ENCODE measurements at regions not wholly inside any gene's neighbourhood (a gene's known extent, or its start where the extent isn't known, plus 50 kb on each side); places are given as distances from the start of the nearest gene placed in this dataset.
"Not testable (repeated sequence)": the region's sequence is repeated elsewhere in the genome, so short reads cannot be mapped to it uniquely, and the experiment has no call there.

DNA sequence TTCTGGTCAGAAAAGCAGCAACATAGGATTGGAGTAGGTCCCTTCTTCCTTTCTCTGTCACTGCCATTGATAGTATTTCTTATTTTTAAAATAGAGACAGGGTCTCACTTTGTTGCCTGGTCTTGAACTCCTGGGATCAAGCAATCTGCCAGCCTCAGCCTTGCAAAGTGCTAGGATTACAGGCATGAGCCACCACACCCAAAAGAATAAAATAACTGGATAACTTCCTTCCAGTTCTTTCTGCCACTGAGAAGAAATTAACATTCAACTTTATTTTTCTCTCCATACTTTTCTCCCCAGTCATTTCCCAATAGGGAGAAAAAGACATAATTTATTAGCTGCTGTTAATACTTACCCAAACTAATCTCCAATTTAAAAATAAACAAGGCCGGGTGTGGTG lies 91.9 kb upstream of the MED13 start:
- no peak for DNase-seq (ENCODE audit: low read depth)

DNA sequence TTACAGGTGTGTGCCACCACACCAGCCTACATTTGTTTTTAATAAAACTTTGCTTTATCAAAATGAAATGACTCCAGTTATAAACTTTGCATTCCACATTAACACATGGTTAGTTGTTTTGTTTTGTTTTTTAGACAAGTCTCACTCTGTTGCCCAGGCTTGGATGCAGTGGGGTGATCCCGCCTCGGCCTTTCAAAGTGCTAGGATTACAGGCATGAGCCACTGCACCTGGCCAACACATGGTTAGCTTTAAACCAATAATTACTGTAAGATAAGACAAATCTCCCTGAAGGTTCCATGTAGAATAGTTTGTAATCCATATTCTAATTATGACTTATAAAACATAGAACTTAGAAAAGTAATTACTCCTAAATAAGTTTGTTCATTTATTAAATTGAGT lies 89.8 kb upstream of the MED13 start:
- DNase-seq (ENCODE audit: low read depth) = no peak

- no peak for DNase-seq (ENCODE audit: low read depth)
These were observed 85.4 kb upstream of the MED13 start for GRCh38 chr17:62150471-62150870.

DNA sequence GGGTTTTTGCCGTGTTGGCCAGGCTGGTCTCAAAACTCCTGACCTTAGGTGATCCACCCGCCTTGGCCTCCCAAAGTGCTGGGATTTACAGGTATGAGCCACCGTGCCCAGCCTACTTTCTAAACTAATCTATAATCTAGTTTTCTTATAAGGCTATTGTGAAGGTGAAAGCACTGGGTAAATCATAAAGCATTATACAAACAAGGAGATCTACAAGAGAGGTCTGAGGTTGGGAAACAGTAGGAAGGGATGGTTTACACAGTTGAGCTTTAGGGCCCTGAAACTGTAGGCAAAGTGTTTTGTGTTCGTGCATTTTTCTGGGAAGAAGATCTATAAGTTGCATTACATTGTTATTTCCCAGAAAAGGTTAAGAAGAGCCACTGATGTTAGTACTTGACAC lies 84.9 kb upstream of the MED13 start:
- no peak for DNase-seq (ENCODE audit: low read depth)

GRCh38 chr17:62147284-62147683 lies 82.2 kb upstream of the MED13 start:
- DNase-seq (ENCODE audit: low read depth) = no peak

GRCh38 chr17:62140836-62141235 lies 75.8 kb upstream of the MED13 start:
- no peak for DNase-seq (ENCODE audit: low read depth)

DNA sequence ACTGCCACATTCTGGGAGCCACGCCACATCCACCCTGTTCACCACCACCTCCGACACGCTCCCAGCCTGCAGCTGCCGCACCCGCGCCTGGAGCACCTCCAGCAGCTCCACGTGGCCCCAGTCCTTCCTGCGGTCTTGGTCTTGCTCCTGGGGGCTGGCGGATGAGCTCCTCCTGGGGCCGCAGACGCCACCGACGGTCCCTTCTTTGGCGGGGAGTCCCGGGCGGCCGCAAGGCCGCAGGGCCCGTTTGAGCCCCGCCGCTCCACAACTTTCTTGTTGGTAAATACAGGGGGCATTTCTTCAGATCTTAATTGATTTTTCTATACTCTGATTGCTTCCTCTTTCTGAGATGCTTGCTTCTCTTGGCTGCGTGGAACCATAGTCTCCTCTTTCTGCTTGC lies 75.3 kb upstream of the MED13 start:
- no peak for DNase-seq (ENCODE audit: low read depth)

DNA sequence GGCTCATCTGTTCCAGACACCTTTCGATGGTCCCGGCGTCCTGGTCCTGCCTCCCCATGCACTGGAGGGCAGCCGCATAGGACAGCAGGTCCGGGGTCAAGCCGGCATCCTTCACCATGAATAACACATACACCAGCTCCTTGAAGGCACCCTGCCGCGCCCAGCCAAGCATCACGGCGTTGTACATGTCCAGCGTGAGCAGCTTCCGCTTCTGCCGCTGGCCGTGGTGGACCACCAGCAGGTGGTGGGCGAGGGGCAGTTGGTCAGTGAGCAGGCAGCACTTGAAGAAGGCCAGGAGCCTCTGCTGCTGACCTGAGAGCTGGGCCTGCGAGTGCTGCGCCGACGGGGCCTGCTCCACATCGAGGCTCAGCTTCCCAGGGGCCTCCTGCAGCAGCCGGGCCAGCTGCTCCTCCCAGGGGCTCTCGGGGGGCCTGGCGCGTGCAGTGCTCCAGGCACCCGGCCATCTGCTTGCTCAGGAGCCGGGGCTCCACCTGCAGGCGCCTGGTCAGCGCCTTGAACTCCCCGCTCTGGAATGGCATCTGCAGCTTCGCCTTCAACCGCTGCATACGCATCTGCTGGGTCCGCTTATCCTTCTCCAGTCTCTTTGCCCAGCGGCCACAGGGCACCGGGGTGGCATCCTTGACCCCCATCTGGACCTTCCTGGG lies 74.7 kb upstream of the MED13 start:
- not testable (repeated sequence) for DNase-seq (ENCODE audit: low read depth)

GRCh38 chr17:62139141-62139540 lies 74.1 kb upstream of the MED13 start:
- DNase-seq (ENCODE audit: low read depth) = no peak

DNA sequence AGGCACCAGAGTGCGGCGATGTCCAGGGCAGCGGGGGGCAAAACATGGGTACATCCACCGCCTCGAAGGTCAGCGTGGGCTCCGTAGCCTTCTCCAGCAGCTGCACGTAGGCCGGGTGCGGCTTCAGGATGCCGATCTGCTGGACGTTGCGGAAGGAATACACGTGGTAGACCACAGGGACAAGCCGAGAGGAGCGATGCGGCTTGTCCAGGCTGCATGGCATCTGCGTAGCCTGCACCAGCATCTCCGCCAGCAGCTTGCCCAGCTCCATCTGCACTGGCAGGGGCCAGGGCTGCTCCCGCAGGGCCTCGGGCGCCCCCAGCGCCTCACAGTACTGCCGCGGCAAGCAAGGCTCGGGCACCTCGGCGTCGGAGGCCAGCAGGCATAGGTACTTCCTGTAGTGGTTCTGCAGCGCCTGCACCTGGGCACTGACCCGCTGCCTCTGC lies 73.6 kb upstream of the MED13 start:
- peak; percentile 24 for DNase-seq (ENCODE audit: low read depth)

DNA sequence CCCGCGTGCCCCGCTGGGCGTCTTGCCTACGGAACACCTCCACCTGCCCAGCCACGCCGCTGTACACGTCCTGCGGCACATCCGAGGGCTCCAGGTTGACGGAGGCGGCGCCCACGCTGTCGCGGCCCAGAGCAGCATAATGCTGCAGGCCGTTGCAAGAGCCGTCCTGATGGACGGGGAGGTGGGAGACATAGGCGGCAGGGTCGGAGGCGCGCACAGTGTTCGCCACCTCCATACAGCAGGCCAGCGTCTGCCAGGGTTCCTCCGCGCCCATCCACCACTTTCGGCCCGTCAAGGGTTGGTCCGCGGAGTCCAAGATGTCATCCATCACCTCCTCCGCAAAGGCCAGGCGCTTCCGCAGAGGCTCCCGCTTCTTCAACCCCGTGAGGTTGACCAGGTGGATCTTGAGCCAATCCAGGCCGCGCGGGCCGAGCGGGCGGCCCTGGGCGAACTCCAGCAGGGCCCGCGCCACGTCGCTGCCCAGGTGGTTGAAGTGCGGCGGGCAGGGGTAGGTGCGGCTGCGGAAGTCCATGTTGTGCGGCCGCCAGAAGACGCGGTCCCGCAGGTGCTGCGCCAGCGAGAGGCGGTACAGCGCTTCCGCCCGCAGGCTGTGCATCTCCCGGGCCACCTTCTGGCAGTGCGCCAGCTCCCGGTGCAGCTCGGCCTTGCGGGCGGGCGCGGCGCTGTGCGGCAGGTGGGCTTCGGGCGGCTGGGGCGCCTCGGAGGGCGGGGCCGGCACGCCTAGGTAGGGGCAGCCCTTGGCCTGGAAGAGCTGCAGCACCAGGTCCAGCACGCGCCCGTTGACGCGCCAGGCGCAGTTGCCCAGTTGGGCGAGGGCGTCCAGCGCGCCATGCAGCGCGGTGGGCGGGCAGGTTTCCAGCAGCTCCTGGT lies 72.9 kb upstream of the MED13 start:
- not testable (repeated sequence) for DNase-seq (ENCODE audit: low read depth)

GRCh38 chr17:62137013-62137733 lies 72.1 kb upstream of the MED13 start:
- DNase-seq (ENCODE audit: low read depth) = not testable (repeated sequence)

DNA sequence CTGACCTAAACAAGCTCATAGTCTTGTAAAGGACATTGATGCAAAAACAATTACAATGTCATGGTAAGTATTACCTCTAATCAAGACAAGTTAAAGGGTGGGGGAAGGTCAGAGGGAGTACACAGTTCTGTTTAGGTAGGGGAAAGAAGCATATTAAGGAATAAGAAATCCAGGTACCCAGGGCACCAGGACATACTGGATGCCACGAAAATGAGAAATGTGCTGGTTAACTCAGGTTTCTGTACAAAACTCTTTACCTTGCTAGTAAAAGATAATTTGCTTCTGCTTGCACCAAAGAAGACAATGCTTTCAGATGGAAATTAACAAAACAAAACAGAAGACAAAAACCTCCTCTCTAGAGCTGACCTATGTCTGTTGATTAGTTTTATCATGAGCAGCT lies 70.7 kb upstream of the MED13 start:
- DNase-seq (ENCODE audit: low read depth) = no peak

DNA sequence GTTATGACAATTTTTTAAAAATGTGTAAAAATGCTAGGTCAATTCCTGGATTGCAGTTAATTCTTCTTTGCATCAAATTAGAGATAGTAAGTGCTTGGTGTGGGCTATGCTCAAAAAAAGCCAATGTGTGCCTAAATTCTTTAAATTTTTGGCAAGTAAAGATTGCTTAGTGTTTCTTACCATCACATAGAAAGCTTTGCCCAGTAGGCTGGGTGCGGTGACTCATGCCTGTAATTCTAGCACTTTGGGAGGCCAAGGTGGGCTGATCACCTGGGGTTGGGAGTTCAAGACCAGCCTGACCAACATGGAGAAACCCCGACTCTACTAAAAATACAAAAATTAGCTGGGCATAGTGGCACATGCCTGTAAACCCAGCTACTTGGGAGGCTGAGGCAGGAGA lies 70.0 kb upstream of the MED13 start:
- DNase-seq (ENCODE audit: low read depth) = not testable (repeated sequence)

DNA sequence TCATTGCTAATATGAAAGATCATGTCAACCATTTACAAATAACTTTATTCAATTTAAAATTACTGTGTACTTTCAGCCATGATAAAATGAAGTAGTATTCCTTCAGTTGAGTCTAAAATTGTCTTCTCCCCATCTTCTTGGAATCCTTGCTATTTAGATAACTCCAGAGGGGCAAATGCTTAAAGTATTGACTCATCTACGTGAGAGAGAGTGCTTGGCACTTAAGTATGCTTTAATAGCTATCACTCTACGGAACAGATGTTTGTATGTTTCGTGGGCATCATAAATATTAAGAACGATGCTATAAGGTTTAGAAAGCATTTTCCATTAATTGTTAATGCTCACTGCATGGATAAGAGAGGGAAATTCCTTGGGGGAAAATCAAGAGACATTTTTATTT lies 69.3 kb upstream of the MED13 start:
- no peak for DNase-seq (ENCODE audit: low read depth)

DNA sequence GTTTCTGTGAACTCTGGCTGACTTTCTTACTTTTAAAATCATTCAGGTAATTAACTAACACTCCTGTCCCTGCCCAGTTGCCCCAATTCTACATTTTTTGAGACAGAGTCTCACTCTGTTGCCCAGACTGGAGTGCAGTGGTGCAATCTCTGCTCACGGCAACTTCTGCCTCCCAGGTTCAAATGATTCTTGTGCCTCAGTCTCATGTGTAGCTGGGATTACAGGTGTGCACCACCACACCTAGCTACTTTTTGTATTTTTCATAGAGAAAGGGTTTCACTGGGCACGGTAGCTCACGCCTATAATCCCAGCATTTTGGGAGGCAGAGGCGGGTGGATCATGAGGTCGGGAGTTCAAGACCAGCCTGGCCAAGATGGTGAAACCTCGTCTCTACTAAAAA lies 66.2 kb upstream of the MED13 start:
- not testable (repeated sequence) for DNase-seq (ENCODE audit: low read depth)

DNA sequence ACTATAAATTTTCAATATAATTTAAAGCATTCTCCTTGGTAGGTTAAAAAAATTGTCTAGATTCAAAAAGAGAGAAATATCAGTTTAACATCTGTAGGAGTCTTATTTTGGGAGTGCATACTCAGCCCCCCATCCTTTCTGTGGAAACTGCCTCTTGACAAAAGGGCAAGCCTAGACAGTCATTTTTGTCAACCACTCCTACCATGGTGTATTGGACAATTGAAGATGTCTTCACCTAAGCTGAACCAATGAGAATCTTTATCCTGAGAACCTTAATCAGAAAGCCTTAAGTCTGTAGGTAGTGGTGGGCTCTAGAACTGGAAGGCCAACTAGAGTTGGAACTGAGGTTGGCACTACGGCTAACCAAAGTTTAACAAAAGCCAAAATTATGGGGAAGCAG lies 65.7 kb upstream of the MED13 start:
- no peak for DNase-seq (ENCODE audit: low read depth)

DNA sequence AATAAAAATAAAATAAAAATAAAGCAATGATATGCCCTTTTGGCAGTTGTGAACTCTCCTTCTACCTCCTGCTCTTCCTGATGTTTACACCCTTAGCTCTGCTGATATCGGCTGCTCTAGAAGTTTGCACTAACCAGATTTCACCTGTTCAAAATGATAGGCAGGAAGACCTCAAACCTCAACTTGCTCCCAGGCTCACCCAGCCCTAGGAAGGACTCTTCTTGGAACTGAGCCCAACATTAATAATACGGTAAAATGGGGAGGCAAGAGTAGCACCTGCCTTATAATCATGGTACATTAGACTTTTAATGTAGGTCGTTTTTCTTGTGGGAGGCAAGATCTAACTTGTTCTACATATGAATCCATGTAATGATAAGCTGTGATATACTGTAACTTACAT lies 61.2 kb upstream of the MED13 start:
- DNase-seq (ENCODE audit: low read depth) = no peak

GRCh38 chr17:62125307-62125706 lies 60.2 kb upstream of the MED13 start:
- no peak for DNase-seq (ENCODE audit: low read depth)

- no peak for DNase-seq (ENCODE audit: low read depth)
These were observed 56.1 kb upstream of the MED13 start for GRCh38 chr17:62121025-62121730.

DNA sequence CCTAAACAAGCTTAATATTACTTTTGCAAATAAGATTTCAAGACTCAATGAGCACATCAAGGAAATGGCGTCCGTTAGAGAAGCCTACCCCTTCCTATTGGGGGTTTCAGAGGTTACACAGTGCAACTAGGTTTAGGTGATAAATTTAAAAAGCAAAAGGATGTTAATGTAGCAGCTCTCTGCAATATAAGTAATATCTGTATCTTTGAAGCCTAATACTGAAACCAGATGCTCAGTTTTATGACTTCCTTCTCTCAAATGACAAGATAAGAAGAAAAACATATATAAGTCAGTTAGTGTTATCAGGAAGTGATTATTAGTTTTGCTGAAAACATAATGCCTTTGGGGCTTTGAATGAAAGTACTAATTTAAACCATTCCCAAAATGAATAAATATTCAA lies 54.3 kb upstream of the MED13 start:
- DNase-seq (ENCODE audit: low read depth) = no peak
